ENCODE measurements at regions not wholly inside any gene's neighbourhood (a gene's known extent, or its start where the extent isn't known, plus 50 kb on each side); places are given as distances from the start of the nearest gene placed in this dataset.
"Not testable (repeated sequence)": the region's sequence is repeated elsewhere in the genome, so short reads cannot be mapped to it uniquely, and the experiment has no call there.

DNA sequence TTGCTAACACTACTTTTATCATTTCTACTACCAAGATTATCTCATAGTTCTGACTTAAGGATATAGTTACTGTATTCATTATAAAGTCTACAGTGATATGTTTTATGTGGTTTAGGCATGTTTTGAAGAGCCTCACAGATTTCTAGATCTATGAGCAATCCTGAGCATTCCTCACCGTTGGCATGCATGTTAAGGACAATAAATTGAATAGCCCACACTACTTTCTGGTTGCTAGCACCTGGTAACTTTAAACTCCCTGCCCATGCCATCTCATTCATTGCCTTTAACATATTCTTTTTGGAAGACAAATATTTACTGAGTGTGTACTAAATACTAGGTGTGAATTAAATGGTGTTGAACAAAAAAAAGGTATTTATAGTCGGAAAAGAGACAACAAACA is 868.1 kb upstream of the CDH9 start:
- DNase-seq (ENCODE audit: low spot score), result no peak

DNA sequence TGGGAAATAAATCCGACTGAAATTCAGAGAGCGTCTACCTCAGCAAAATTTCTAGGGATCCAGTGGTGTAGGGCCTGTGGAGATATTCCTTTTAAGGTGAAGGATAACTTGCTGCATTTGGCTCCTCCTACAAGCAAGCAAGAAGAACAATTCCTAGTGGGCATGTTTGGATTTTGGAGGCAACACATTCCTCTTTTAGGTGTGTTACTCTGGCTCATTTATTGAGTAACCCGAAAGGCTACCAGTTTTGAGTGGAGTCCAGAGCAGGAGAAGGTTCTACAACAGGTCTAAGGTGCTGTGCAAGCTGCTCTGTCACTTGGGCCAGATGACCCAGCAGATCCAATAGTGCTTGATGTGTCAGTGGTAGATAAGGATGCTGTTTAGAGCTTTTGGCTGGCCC is 862.4 kb upstream of the CDH9 start:
- DNase-seq (ENCODE audit: low spot score), result no peak

DNA sequence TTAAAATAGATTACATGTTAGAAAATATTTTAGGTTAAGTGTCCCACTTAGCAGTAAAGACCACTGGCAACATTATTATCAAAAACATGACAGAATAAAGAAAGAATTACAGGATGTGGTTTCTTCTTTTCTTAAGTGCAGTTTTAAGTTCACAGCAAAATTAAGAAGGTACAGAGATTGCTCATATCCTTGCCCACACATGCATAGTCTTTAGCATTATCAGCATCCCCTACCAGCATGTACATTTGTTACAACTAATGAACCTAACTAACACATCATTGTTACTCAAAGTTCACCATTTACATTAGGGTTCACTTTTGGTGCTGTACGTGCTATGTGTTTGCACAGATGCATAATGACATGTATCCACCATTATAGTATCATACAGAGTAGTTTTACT is 837.7 kb upstream of the CDH9 start:
- DNase-seq (ENCODE audit: low spot score), result no peak

DNA sequence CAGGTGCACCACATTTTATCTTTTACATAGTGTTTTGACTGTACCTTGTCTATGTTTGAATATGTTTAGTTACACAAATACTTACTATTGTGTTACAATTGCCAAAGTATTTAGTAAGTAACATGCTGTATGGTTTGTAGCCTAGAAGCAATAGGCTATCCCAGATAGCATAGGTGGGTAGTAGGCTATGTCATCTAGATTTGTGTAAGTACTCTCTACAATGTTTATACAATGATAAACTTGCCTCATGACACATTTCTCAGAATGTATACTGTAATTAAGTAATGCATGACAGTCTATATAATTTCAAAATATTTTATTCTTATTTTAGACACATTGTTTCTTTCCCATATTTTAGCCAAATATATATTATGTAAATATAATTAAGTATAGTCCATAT is 836.8 kb upstream of the CDH9 start:
- DNase-seq (ENCODE audit: low spot score), result no peak

DNA sequence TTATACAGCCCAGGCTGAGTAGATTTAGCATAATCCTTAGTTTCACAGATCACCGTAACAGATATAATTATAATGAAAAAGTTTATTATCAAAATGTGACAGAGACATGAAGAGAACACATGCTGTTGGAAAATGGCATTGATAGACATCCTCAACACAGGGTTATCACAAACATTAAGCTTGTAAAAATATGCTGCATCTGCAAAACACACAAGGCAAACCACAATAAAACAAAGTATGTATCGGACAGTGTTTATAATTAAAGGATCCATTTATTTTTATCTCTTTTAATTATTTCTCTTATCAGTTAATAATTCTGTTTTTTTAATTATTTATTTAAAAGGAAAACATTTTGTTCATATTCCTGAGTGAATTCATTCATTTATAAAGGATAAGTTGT is 829.9 kb upstream of the CDH9 start:
- DNase-seq (ENCODE audit: low spot score), result no peak

DNA sequence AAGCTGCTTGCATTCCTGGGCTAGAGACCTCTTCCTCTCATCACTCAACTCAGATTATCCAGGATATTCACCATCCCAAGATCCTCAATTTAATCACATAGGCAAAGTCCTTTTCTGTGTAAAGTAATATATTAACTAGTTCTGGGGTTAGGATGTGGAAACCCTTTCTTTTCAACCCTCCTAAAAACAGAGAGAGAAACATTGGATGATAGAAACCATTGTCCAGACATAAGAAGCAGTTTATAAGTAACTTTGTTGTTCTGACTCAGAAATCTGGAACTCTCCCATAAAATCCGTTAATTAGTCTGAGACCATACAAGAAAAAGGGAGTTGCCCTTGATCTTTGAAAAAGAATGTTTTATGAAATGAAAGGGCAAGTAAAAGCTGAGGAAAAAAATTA is 817.1 kb upstream of the CDH9 start:
- DNase-seq (ENCODE audit: low spot score), result no peak

DNA sequence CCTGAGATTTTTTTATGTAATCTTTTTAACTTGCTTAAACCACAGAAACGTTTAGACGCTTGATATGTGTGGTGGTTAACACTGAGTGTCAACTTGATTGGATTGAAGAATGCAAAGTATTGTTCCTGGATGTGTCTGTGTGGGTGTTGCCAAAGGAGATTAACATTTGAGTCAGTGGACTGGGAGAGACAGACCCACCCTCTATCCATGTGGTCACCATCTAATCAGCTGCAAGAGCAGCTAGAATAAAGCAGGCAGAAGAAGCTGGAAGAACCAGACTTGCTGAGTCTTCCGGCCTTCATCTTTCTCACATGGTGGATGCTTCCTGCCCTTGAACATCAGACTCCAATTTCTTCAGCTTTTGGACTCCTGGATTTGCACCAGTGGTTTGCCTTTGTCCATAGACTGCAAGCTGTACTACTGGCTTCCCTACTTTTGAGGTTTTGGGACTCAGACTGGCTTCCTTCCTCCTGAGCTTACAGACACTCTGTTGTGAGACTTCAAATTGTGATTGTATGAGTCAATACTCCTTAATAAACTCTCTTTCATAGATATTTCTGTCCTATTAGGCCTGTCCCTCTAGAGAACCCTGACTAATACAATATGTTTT is 816.0 kb upstream of the CDH9 start:
- DNase-seq (ENCODE audit: low spot score), result no peak

DNA sequence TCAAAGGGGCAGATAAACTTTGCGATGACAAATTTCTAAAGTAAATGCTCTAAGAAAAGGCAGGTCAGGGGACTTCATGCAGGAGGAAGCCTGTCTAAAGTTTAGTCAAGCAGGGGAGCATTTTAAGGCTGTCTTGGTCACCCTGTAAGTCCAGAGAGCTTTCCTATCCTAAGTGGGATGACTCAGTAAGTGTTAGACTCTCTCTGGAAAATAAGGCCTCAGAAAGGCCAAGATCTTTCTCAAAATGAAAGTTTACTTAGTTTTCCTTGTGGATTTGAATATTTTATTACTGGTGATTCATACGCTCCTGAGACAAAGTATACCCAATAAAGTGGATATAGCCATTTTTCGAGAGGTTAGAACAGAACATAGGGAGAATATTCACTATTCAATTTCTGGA is 806.9 kb upstream of the CDH9 start:
- no peak for DNase-seq (ENCODE audit: low spot score)

DNA sequence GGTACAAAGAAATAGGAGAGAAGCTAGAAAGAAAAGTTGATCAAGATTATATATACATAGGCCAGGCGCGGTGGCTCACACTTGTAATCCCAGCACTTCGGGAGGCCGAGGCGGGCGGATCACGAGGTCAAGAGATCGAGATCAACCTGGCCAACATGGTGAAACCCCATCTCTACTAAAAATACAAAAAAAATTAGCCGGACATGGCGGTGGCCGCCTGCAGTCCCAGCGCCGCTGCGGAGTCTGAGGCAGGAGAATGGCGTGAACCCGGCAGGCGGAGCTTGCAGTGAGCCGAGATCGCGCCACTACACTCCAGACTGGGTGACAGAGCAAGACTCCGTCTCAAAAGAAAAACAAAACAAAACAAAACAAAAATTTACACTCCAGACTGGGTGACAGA is 798.3 kb upstream of the CDH9 start:
- not testable (repeated sequence) for DNase-seq (ENCODE audit: low spot score)

DNA sequence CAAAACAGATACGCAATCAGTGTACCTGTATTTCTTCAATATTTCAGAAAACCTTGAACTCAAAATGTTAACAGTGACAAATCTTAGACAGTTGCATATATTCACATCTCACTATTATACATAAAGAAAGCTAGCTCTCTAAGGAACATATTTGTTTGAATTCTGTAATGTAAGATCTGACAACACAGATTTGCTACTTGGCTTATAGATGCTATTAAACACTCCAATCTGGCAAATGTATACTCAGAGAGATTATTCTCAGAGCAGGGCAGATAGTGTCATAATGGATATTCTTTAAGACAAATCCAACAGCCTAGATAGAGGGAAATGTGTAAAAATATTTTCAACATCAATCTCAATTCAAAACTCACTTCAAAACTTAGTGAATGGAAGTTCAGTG is 794.5 kb upstream of the CDH9 start:
- no peak for DNase-seq (ENCODE audit: low spot score)

DNA sequence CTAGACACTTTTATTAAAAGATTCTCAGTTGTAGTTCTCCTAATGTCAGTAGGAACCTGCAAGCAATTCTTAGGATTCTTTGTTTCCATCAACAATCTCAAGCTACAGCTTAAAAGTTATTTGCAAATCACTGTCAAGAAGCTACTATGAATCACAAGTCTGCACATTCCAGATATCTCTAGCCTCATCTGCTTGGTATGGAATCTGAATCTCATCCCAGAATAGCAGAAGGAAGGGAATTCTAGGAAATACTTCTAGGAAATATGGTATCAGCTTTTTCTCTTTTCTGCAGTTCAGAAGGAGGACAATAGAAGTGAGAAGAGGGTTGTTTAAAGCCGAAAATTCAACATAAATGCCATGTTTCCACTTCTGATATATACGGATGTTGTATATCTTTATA is 792.2 kb upstream of the CDH9 start:
- no peak for DNase-seq (ENCODE audit: low spot score)

DNA sequence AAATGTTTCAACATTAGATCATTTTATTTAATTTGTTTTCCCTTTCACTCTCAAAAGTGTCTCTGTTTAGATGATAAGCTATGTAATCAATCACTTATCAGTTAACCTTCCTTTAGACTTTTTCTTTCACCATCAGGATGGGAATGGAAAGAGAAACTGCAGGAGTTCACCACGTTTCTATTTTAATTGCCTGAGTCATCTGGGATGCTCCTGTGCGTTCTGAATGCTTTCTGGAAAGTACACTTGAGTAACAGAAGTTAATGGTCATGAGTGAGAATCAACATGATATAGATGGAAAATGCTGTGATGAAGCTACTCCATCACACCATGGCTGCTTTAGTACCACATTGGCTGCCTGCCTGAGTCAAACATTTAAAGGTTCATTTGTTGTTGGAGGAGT is 783.3 kb upstream of the CDH9 start:
- no peak for DNase-seq (ENCODE audit: low spot score)

DNA sequence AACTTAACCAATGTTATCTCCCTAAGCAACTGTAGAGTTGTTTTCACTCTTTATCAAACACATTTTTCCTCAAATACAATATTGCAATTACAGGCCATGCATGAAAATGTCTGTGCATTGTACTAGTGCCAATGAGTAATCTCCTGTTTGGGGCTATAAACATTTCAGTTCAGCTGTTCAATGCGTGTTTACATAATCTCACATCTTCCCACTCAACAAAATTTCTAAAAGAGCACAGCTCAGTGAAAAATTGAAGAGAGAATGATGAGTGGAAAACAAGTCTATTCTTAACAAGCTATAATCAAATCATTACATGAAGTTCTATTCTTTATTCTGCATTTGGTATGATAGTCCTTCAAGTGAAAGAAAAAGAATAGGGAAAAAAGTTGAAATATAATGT is 780.5 kb upstream of the CDH9 start:
- DNase-seq (ENCODE audit: low spot score), result no peak

DNA sequence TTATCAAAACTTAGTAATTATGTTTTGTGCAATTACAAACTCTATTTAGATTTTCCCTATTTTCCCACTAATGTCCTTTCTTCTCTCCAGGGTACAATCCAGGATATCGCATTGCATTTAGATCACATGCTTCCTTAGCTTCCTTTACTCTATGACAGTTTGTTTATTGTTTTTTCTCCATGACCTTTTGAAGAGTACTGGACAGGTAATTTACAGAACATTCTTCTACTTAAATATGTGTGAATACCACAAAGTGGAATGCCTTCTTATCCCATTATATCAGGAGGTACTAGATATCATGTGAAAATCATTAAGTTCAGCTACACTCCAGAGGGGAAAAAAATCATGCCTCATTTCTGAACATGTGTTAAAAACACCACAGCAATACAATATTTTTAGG is 776.6 kb upstream of the CDH9 start:
- no peak for DNase-seq (ENCODE audit: low spot score)

DNA sequence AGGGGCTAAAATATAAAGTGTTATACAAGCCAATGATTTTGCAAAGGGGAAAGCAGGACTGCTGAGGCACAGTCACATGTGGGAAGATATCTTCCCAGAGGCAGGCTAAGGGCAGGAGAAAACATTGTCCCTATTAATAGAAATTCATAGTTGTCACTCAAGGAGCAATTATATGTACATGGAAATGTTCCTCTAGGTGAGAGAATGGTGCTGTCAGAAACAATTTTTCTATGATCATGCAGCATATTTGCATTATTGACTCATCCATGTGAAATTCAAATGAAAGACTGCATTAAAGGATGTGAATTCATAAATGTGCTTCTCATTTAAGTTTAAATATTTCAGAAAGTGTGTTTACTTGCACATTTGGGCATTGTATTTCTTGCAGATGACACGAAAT is 775.9 kb upstream of the CDH9 start:
- DNase-seq (ENCODE audit: low spot score), result no peak

DNA sequence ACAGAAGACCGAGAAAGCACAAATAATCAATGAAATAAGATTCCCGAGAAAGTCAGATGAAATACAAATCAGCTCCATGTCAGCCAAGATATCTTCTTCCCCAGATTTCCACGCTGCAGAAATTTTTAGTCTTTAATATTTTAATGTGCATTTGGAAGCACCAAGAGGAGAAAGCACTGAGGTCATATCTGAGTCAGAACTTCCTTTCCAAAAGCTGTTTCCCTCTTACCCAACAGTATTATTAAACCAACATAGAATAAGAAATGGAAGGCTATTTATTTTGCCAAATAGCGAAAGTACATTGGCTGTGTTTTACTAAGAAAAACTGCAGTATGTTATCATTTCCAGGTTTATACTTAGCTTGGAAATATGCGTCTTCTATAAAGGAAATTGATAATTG is 772.1 kb upstream of the CDH9 start:
- no peak for DNase-seq (ENCODE audit: low spot score)

DNA sequence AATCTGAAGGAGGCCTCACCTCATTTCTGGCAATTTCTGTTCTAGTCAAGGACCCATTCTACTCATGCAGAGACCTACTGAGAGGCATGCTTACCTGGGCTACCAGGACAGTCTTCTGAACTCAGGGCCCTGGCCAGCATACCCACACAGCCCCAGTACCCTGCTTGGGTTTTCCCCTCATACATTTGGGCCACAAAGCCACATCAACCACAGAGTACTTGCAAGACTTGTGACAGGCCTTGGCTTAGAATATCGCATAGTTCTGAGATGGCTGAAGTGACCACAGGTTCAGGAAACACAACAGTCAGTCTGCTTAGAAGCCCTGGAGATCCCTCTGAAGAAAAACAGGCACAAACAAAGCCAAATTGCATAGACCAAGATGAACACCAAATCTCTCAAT is 758.8 kb upstream of the CDH9 start:
- DNase-seq (ENCODE audit: low spot score), result no peak

DNA sequence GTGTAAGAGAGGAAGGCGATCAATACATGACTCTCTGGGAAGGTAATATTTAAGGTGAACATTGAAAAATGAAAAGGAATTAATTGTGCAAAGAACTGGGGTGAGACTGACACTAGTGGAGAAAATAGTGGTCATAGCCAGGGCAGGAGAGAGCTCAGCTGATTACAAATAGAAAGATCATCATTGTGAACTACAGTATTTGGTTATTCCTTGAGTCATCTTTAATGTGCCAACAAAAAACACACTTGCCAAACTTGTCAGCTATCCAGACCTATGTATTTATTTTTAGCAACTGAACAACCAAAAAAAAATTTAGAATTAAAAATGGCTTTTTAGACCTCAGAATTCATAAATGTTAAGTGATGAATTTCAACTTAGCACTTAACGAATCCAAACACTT is 749.8 kb upstream of the CDH9 start:
- no peak for DNase-seq (ENCODE audit: low spot score)

DNA sequence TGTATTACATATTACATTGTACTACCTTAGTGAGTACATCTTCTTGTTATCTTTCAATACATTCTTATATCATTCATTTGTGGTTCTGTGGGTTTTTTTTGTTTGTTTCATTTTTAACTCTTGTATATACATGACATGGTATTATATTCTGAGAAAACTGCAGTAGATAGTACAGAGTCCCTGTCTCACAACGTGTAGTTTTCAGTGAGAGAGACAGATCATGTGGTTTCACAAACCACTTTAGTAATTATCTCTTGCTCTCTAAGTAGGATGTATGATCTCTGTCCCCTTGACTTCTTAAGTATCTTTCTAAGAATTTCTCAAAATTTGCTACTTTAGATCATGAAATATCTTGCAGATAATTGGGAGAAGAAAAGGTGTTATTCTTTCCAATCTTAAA is 745.9 kb upstream of the CDH9 start:
- DNase-seq (ENCODE audit: low spot score), result no peak

DNA sequence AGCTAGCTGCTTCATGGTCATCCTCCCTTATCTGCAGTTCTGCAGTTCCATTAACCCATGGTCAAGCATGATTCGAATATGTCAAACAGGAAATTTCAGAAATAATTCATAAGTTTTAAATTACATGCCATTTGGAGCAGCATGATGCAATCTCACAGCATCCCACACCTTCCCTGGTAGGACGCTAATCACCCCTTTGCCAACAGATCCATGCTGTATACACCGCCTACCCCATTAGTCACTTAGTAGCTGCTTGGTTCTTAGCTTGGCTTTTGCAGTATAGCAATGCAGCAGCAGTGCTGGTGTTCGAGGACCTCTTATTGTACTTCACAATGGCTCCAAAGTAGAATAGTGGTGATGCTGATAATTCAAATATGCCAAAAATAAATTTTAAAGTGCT is 739.7 kb upstream of the CDH9 start:
- DNase-seq (ENCODE audit: low spot score), result no peak

DNA sequence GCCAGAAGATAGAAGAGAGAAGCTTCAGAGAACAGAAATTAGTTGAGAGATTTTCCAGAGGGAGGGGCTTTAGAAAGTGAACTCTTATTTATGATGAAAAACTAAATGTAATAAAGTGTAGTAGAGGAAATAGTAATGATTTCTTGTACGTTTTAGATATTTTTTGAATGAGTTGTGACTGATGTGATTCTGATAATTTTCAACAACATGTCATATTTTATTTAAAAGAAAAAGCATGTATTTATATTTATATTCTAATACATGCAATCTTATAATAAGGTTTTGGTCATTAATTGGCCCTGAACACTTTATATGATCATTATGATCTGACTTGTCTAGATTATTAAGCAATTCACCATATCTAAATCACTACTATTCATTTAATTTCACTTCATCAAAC is 735.2 kb upstream of the CDH9 start:
- DNase-seq (ENCODE audit: low spot score), result no peak

DNA sequence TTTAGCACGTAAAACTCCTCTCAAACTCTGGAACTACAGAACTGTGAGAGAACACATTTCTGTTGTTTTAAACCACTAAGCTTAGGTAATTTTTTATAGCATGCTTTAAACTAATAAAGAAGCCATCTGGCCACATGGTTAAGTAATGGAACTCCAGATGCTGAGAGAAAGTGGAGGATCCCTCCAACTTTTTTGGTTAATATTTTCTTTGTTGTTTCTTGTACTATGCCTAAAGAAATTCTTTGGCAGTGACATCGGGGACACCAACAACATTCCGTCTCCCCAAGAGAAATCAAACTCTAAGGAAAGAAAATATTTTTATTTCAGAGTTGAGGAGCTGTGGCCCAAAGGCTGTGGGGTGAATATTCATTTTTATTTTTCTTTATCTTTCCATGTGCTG is 734.8 kb upstream of the CDH9 start:
- DNase-seq (ENCODE audit: low spot score), result no peak

DNA sequence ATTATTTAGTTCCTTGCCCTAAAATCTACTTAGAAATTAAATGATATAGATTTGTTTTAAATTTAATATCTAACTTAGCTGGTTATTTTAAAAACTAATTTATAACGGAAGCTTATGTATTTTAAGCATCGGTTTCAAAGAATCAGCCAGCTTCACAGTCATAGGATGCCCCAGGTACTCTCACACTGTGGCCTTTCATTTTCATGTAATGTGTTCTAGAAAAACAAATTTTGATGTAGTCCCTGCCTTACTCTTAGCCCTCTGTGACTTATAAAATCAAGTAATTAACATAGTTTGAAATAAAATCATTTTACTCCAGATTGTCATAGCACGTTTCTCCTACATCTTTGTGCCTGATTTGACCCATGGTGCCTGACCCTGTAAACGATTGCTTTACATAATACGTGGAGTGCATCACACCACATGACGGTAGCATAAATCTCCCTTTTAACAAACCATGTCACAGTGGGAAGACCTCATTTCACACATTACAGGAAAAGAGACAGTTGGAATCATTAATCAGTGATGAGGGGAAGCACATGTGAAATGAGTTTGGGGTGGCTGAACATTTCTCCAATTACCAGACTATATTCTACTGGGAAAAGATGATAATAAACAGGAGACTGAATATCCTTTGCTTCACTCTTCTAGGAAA is 731.5 kb upstream of the CDH9 start:
- no peak for DNase-seq (ENCODE audit: low spot score)

DNA sequence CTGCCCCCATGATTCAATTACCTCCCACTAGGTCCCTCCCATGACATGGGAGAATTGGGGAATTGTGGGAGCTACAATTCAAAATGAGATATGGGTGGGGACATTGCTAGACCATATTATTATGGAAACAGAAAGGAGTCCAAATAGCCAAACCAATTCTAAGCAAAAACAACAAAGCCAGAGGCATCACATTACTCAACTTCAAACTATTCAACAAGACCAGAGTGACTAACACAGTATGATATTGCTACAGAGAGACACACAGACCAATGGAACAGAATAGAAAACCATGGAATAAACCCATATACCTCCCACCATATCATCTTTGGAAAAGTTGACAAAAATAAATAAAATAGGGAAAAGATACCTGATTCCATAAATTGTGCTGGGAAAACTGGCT is 710.5 kb upstream of the CDH9 start:
- DNase-seq (ENCODE audit: low spot score), result no peak

Data from mesenteric fat pad (tissue), 1 donor.